ENCODE measurements at regions not wholly inside any gene's neighbourhood (a gene's known extent, or its start where the extent isn't known, plus 50 kb on each side); places are given as distances from the start of the nearest gene placed in this dataset.

- TF ChIP-seq, protein P1, sequence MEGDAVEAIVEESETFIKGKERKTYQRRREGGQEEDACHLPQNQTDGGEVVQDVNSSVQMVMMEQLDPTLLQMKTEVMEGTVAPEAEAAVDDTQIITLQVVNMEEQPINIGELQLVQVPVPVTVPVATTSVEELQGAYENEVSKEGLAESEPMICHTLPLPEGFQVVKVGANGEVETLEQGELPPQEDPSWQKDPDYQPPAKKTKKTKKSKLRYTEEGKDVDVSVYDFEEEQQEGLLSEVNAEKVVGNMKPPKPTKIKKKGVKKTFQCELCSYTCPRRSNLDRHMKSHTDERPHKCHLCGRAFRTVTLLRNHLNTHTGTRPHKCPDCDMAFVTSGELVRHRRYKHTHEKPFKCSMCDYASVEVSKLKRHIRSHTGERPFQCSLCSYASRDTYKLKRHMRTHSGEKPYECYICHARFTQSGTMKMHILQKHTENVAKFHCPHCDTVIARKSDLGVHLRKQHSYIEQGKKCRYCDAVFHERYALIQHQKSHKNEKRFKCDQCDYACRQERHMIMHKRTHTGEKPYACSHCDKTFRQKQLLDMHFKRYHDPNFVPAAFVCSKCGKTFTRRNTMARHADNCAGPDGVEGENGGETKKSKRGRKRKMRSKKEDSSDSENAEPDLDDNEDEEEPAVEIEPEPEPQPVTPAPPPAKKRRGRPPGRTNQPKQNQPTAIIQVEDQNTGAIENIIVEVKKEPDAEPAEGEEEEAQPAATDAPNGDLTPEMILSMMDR (IDR thresholded peaks at IDR 0.05; ENCODE audit: low read depth, low read length) = no peak
- CTCF ChIA-PET = interaction anchor here (1.6 kb wide), 1 partner anchor 833 kb away, joined by 3 read pairs; no protein-coding TSS in a partner anchor
- POLR2A ChIA-PET = no interaction called here
Measured at GRCh38 chr3:177553012-177553411, 355.7 kb upstream of the TBL1XR1 start.

DNA sequence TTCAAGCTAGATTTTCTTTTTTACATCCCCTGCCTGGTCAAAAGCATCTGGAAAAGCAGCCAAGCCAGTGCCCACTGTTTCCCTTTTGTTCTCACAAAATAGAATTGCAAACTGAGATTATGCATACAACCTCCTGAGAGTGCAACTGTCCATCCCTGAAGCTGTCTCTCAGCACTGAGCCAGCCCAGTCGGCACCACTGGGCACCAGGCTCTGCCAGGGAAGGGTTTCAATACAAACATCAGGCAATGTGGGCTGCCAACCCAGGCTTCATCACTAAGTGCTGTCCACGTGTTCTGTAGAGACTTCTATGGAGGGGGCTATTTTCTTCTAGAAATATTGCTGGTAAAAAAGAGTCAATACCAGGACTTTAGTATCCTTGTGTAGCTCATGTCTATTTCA is 356.3 kb upstream of the TBL1XR1 start:
- Histone ChIP-seq H3K27me3 (ENCODE audit: control insufficient read depth, insufficient read depth, low read length) (no peaks in the 10 kb centered on the region), H3K27ac (ENCODE audit: low read depth, low read length) (no peak overlapping the region), H3K9me3 (ENCODE audit: control insufficient read depth, insufficient read depth, low read length) (no peaks in the 10 kb centered on the region), H3K4me3 (ENCODE audit: low read depth, low read length) (no peak overlapping the region)
- DNase-seq (ENCODE audit: low read depth, low spot score) = no peak
- ChIA-PET POLR2A (no interaction called here), CTCF (interaction anchor here (1.6 kb wide), 1 partner anchor 832 kb away, joined by 3 read pairs; no protein-coding TSS in a partner anchor)
- TF ChIP-seq, protein P1 (IDR thresholded peaks at IDR 0.05; ENCODE audit: low read depth, low read length) = no peak

More at GRCh38 chr3:177553012-177553411, 355.7 kb upstream of the TBL1XR1 start:
- H3K4me3 ChIP-seq (ENCODE audit: low read depth, low read length) = no peak overlapping the region
- H3K27ac ChIP-seq (ENCODE audit: low read depth, low read length) = no peak overlapping the region
- no peaks in the 10 kb centered on the region for H3K9me3 ChIP-seq (ENCODE audit: control insufficient read depth, insufficient read depth, low read length)
- DNase-seq (ENCODE audit: low read depth, low spot score) = no peak
- no peaks in the 10 kb centered on the region for H3K27me3 ChIP-seq (ENCODE audit: control insufficient read depth, insufficient read depth, low read length)

DNA sequence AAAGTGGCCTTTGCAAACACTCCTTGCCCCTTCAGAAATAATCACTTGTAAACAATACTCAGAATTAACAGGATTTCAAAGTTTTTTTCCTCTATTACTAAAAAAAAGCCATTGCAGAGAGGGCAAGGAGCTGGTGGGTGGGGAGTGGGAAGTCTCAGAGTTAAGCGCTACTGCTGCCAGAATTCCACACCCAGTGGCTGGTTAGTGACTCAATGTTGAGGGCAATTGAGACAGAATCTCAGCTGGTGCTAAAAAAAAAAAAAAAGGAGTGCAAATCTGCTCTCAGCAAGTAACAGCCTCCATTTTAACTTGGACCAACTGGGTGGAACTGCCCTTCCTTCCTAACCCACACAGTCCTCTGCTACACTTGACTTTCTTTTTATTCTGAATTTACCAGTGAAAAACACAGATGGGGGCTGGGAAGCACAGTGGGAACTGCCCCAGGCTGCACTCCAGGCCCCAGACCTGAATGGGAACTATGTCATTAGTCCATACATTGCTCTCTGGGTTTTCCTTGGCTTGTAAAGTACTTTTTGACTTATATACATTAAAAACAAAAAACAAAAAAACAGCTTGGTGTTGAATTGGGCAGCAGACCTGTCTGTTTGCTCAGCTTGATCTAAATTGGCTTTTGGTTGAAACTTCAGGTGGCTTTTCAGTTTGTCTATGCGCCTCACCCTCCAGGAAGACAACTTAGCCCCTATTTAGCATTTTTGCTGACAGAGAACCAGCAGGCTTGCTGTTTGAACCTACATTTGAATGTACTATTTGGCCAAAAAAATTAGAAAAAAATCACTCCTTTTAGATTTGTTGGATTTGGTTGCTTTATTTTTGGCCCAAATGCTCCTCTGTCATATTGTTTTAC is 357.8 kb upstream of the TBL1XR1 start:
- Histone ChIP-seq H3K27ac (ENCODE audit: low read depth, low read length) (no peak overlapping the region), H3K4me3 (ENCODE audit: low read depth, low read length) (no peak overlapping the region), H3K9me3 (ENCODE audit: control insufficient read depth, insufficient read depth, low read length) (no peaks in the 10 kb centered on the region), H3K27me3 (ENCODE audit: control insufficient read depth, insufficient read depth, low read length) (no peaks in the 10 kb centered on the region)
- no peak for DNase-seq (ENCODE audit: low read depth, low spot score)
- ChIA-PET CTCF (interaction anchor here (0.6 kb wide), 1 partner anchor 9 kb away, joined by 3 read pairs; no protein-coding TSS in a partner anchor), POLR2A (interaction anchor here (0.7 kb wide), 1 partner anchor 178 kb away, joined by 6 read pairs; no protein-coding TSS in a partner anchor)
- TF ChIP-seq, protein P1 (IDR thresholded peaks at IDR 0.05; ENCODE audit: low read depth, low read length) = no peak

GRCh38 chr3:177557548-177557947 is 360.3 kb upstream of the TBL1XR1 start:
- Histone ChIP-seq H3K4me3 (ENCODE audit: low read depth, low read length) (no peak overlapping the region), H3K27ac (ENCODE audit: low read depth, low read length) (no peak overlapping the region), H3K9me3 (ENCODE audit: control insufficient read depth, insufficient read depth, low read length) (no peaks in the 10 kb centered on the region), H3K27me3 (ENCODE audit: control insufficient read depth, insufficient read depth, low read length) (no peaks in the 10 kb centered on the region)
- POLR2A ChIA-PET = no interaction called here
- CTCF ChIA-PET = no interaction called here
- DNase-seq (ENCODE audit: low read depth, low spot score) = no peak
- TF ChIP-seq, protein P1 (IDR thresholded peaks at IDR 0.05; ENCODE audit: low read depth, low read length) = no peak

DNA sequence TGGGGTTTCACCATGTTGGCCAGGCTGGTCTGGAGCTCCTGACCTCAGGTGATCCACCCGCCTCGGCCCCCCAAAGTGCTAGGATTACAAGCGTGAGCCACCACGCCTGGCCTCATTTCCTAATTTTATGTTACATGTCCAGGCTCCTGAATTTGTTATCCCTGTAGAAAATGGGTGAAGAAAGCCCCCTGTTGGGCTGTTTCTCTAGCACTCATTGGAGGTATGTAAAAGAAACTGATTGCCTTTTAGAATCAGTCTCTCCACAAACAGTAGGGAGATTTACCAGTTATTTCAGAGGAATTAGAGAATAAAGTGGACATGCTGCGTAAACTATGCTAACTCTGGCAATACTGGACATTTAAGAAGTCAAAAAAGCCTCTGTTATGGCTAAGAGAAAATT is 364.1 kb upstream of the TBL1XR1 start:
- no peak for DNase-seq (ENCODE audit: low read depth, low spot score)
- ChIA-PET POLR2A (no interaction called here), CTCF (no interaction called here)
- H3K4me3 ChIP-seq (ENCODE audit: low read depth, low read length) = no peak overlapping the region
- no peaks in the 10 kb centered on the region for H3K27me3 ChIP-seq (ENCODE audit: control insufficient read depth, insufficient read depth, low read length)
- H3K9me3 ChIP-seq (ENCODE audit: control insufficient read depth, insufficient read depth, low read length) = no peaks in the 10 kb centered on the region
- no peak overlapping the region for H3K27ac ChIP-seq (ENCODE audit: low read depth, low read length)
- TF ChIP-seq, protein P1 (IDR thresholded peaks at IDR 0.05; ENCODE audit: low read depth, low read length) = no peak
